Endothelial cell of umbilical vein (primary cell): ENCODE measurements at regions not wholly inside any gene's neighbourhood (a gene's known extent, or its start where the extent isn't known, plus 50 kb on each side); places are given as distances from the start of the nearest gene placed in this dataset.

Experiments
- BruUV-seq: library from RNA; stranded (reverse); fragments of 400-500 nt; replicated peaks from 2 replicates; lab custom pipeline; 2021; lab: Mats Ljungman, UMichigan
- CTCF ChIA-PET: fragments of 300-600, 350-600 bp; sonication (Branson Sonifier 250); formaldehyde crosslinking; loops from one replicate; lab custom pipeline; 2021; ENCODE audit warnings: antibody characterized with exemption, inconsistent platforms; lab: Charles Lee
- POLR2A ChIA-PET: fragments of 300-600, 350-600 bp; sonication (Branson Sonifier 250); formaldehyde crosslinking; loops from one replicate; lab custom pipeline; 2021; ENCODE audit warnings: antibody characterized with exemption, inconsistent platforms; lab: Charles Lee
- DNase-seq: peaks from one replicate; pipeline ENCODE4 v3.0.0-alpha.2; 2011; ENCODE audit warnings: low read depth, low spot score
- FAIRE-seq: peaks from 2 replicates; lab custom pipeline; 2011; peaks lifted over from hg19 to GRCh38; lab: Jason Lieb, UNC
- H2AFZ ChIP-seq: 2 replicates; pipeline ENCODE4 v1.6.0; 2012; ENCODE audit warnings: low read depth, low read length, control low read depth, inconsistent platforms
- H3K27ac ChIP-seq: 2 replicates; pipeline ENCODE4 v1.5.1; 2011; ENCODE audit warnings: low read depth, mild to moderate bottlenecking, control low read depth, low read length, moderate library complexity; ENCODE audit not compliant: insufficient read depth
- H3K27me3 ChIP-seq, 2 experiments: 2 replicates each; pipeline versions ENCODE4 v1.6.0 to v1.6.1; 2011; ENCODE audit warnings: low read length in 2 of 2, mixed read lengths in 1 of 2; ENCODE audit not compliant: control insufficient read depth in 2 of 2, insufficient read depth in 2 of 2
- H3K36me3 ChIP-seq, 2 experiments: 2 replicates in 1 of 2; 3 replicates in 1 of 2; pipeline ENCODE4 v1.5.1; 2011; ENCODE audit warnings: low read length in 2 of 2, mild to moderate bottlenecking in 1 of 2, moderate library complexity in 1 of 2; ENCODE audit not compliant: control insufficient read depth in 2 of 2, insufficient read depth in 2 of 2; ENCODE audit errors: extremely low read depth in 1 of 2
- H3K4me1 ChIP-seq: 3 replicates; pipeline ENCODE4 v1.5.1; 2011; ENCODE audit warnings: mild to moderate bottlenecking, low read length; ENCODE audit not compliant: control insufficient read depth, insufficient read depth; ENCODE audit errors: extremely low read depth
- H3K4me2 ChIP-seq: 2 replicates; pipeline ENCODE4 v1.6.1; 2011; ENCODE audit warnings: low read length, control low read depth, mixed read lengths; ENCODE audit not compliant: insufficient read depth
- H3K4me3 ChIP-seq, 3 experiments: fragments of 200-600 bp in 1 of 3; sonication (generic), shearing (Covaris generic) in 1 of 3; replicated peaks in 1 of 3; 2 replicates each; pipeline ENCODE4 v1.5.1; 2011 to 2016; ENCODE audit warnings: control low read depth in 3 of 3, low read length in 3 of 3, mild to moderate bottlenecking in 2 of 3, inconsistent platforms in 1 of 3, low read depth in 1 of 3, moderate library complexity in 1 of 3; ENCODE audit not compliant: insufficient read depth in 1 of 3
- H3K79me2 ChIP-seq: 2 replicates; pipeline ENCODE4 v1.6.0; 2012; ENCODE audit warnings: low read length, inconsistent platforms; ENCODE audit not compliant: control insufficient read depth, insufficient read depth
- H3K9ac ChIP-seq: replicated peaks from 2 replicates; pipeline ENCODE3; 2011; ENCODE audit warnings: low read length, control low read depth; ENCODE audit not compliant: insufficient read depth; ENCODE audit errors: extremely low read depth
- H3K9me1 ChIP-seq: replicated peaks from 3 replicates; pipeline ENCODE4 v1.6.0; 2011; ENCODE audit warnings: mild to moderate bottlenecking, low read length; ENCODE audit not compliant: control insufficient read depth, insufficient read depth; ENCODE audit errors: extremely low read depth
- H3K9me3 ChIP-seq: replicated peaks from 2 replicates; pipeline ENCODE4 v1.5.1; 2012; ENCODE audit warnings: low read length, inconsistent platforms; ENCODE audit not compliant: control insufficient read depth, insufficient read depth
- H4K20me1 ChIP-seq: replicated peaks from 2 replicates; pipeline ENCODE3; 2011; ENCODE audit warnings: mild to moderate bottlenecking, low read length; ENCODE audit not compliant: control insufficient read depth, insufficient read depth; ENCODE audit errors: extremely low read depth
- EZH2 ChIP-seq: IDR thresholded peaks from 2 replicates; pipeline ENCODE4 v1.6.1; 2012; ENCODE audit warnings: borderline replicate concordance, low read depth, mild to moderate bottlenecking, moderate library complexity, low read length, inconsistent platforms; ENCODE audit not compliant: severe bottlenecking
- FOS ChIP-seq: IDR thresholded peaks from 2 replicates; pipeline ENCODE4 v1.6.1; 2011; ENCODE audit warnings: mild to moderate bottlenecking, low read length, moderate library complexity, borderline replicate concordance; ENCODE audit not compliant: insufficient read depth
- GATA2 ChIP-seq: IDR thresholded peaks from 2 replicates; pipeline ENCODE4 v1.7.0; 2011; ENCODE audit warnings: low read depth, mild to moderate bottlenecking, moderate library complexity, mixed read lengths, low read length; ENCODE audit not compliant: insufficient read length, insufficient read depth
- JUN ChIP-seq: IDR thresholded peaks from 2 replicates; pipeline ENCODE4 v1.6.1; 2011; ENCODE audit warnings: borderline replicate concordance, low read depth; ENCODE audit not compliant: insufficient read length, insufficient read depth
- MAX ChIP-seq: IDR thresholded peaks from 2 replicates; pipeline ENCODE4 v1.6.1; 2011; ENCODE audit not compliant: insufficient read depth, insufficient read length
- MYC ChIP-seq: IDR thresholded peaks from one replicate; pipeline ENCODE4 v1.6.1; 2011; ENCODE audit warnings: mild to moderate bottlenecking, low read depth, low read length
- POLR2A ChIP-seq: IDR thresholded peaks from 2 replicates; pipeline ENCODE4 v1.6.1; 2012; ENCODE audit warnings: low read depth, mild to moderate bottlenecking, control low read depth, low read length
- POLR2AphosphoS5 ChIP-seq: IDR thresholded peaks from 2 replicates; pipeline ENCODE4 v1.6.1; 2012; ENCODE audit warnings: low read depth, mild to moderate bottlenecking, control low read depth, low read length, moderate library complexity; ENCODE audit not compliant: insufficient read depth
- dilution Hi-C: fragments of 300-500 bp; cut with MboI; formaldehyde crosslinking; loops from one replicate; pipeline ENCODE4 v1.15.0; 2019; ENCODE audit warnings: low sequenced_read_pairs; ENCODE audit not compliant: extremely low pct_ligation_motif_present
- intact Hi-C: fragments of 100-400 bp; cut with micrococcal nuclease; formaldehyde crosslinking; loops from one replicate; pipeline ENCODE4 v1.10.0; 2022
- TF ChIP-seq, protein P1 (sequence below), 2 donors: IDR thresholded peaks; 1 replicate in 1 of 2; 2 replicates in 1 of 2; pipeline ENCODE4 v1.5.1; 2011; ENCODE audit warnings: low read length in 2 of 2, mild to moderate bottlenecking in 2 of 2, moderate library complexity in 2 of 2, control low read depth in 1 of 2, inconsistent platforms in 1 of 2, low read depth in 1 of 2; ENCODE audit not compliant: insufficient read depth in 1 of 2; ENCODE audit errors: extremely low read depth in 1 of 2

GRCh38 chr14:62313212-62313611 is 551.0 kb downstream of the SNAPC1 start:
- no peaks in the 10 kb centered on the region for H3K79me2 ChIP-seq
- H3K4me1 ChIP-seq, result no peaks in the 10 kb centered on the region
- BruUV-seq, result no TSS peak
- H3K36me3 ChIP-seq, result no peaks in the 10 kb centered on the region
- H3K9me1 ChIP-seq, result no peaks in the 10 kb centered on the region
- TF ChIP-seq GATA2, result no peak
- no peak for TF ChIP-seq MYC
- TF ChIP-seq EZH2, result no peak
- no peak for TF ChIP-seq POLR2AphosphoS5
- no peak for TF ChIP-seq JUN
- TF ChIP-seq, protein P1, sequence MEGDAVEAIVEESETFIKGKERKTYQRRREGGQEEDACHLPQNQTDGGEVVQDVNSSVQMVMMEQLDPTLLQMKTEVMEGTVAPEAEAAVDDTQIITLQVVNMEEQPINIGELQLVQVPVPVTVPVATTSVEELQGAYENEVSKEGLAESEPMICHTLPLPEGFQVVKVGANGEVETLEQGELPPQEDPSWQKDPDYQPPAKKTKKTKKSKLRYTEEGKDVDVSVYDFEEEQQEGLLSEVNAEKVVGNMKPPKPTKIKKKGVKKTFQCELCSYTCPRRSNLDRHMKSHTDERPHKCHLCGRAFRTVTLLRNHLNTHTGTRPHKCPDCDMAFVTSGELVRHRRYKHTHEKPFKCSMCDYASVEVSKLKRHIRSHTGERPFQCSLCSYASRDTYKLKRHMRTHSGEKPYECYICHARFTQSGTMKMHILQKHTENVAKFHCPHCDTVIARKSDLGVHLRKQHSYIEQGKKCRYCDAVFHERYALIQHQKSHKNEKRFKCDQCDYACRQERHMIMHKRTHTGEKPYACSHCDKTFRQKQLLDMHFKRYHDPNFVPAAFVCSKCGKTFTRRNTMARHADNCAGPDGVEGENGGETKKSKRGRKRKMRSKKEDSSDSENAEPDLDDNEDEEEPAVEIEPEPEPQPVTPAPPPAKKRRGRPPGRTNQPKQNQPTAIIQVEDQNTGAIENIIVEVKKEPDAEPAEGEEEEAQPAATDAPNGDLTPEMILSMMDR (IDR thresholded peaks at IDR 0.05; ENCODE audit: extremely low read depth in 1 of 2, insufficient read depth in 1 of 2, low read depth in 1 of 2, low read length in 2 of 2), result no peak
- no peak for TF ChIP-seq FOS
- no peak for TF ChIP-seq MAX
- TF ChIP-seq POLR2A, result no peak
- intact Hi-C loops (no loop called here), dilution Hi-C loops (no loop called here)
- ChIA-PET POLR2A (no interaction called here), CTCF (no interaction called here)
- FAIRE-seq, result no peak
- no peak overlapping the region for H3K9ac ChIP-seq
- no peak overlapping the region for H2AFZ ChIP-seq
- H3K27ac ChIP-seq, result no peak overlapping the region
- H3K4me2 ChIP-seq, result no peak overlapping the region
- no peak overlapping the region for H3K4me3 ChIP-seq
- H3K27me3 ChIP-seq, result no peaks in the 10 kb centered on the region
- no peaks in the 10 kb centered on the region for H4K20me1 ChIP-seq
- no peaks in the 10 kb centered on the region for H3K9me3 ChIP-seq
- no peak for DNase-seq
